SK-N-SH (cell line): ENCODE measurements at regions not wholly inside any gene's neighbourhood (a gene's known extent, or its start where the extent isn't known, plus 50 kb on each side); places are given as distances from the start of the nearest gene placed in this dataset.

Experiments
- CTCF ChIP-seq: fragments of 200-600 bp; sonication (generic); IDR thresholded peaks from 2 replicates; pipeline ENCODE4 v1.6.1; 2017; ENCODE audit warnings: antibody characterized with exemption, mild to moderate bottlenecking, moderate library complexity
- FOXM1 ChIP-seq: IDR thresholded peaks from 2 replicates; pipeline ENCODE4 v1.4.0; 2012; ENCODE audit warnings: low read depth, mild to moderate bottlenecking
- GABPA ChIP-seq: IDR thresholded peaks from 2 replicates; pipeline ENCODE4 v1.4.0; 2012; ENCODE audit warnings: low read depth, mild to moderate bottlenecking
- MXI1 ChIP-seq: IDR thresholded peaks from 2 replicates; pipeline ENCODE4 v1.6.1; 2012; ENCODE audit warnings: mild to moderate bottlenecking, low read depth, low read length, improper control_type of control experiment
- POLR2AphosphoS5 ChIP-seq: IDR thresholded peaks from 2 replicates; pipeline ENCODE4 v1.6.1; 2012; ENCODE audit warnings: low read depth, low read length
- RCOR1 ChIP-seq: fragments of 150-350 bp; IDR thresholded peaks from 2 replicates; pipeline ENCODE4 v1.6.1; 2017; ENCODE audit warnings: antibody characterized with exemption, low read length
- TCF12 ChIP-seq: IDR thresholded peaks from 2 replicates; pipeline ENCODE4 v1.4.0; 2012
- TEAD4 ChIP-seq: IDR thresholded peaks from 2 replicates; pipeline ENCODE4 v1.4.0; 2012; ENCODE audit warnings: mild to moderate bottlenecking, borderline replicate concordance; ENCODE audit not compliant: insufficient read depth
- YY1 ChIP-seq: IDR thresholded peaks from 2 replicates; pipeline ENCODE4 v1.4.0; 2012; ENCODE audit warnings: low read depth, mild to moderate bottlenecking

DNA sequence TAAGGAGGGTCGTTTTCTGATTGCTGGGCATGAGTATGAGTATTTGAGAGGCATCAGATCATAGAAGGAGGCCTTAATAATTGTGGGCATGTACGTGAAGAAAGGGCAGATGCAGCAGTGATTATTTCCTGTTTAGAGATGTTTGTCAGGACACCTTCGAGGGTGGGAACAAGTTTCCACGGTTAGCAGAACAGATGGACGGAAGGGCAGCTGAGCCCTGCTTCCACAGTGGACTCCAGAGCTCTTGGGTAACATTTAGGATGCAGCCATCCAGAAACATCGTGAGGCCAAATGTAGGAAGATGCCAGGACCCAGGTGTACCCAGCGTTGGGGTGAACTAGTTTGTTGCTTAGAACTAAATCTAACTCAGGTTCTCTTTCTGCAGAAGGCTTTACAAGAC, 231.3 kb upstream of the FAT1 start:
- TF ChIP-seq CTCF (no peak), POLR2AphosphoS5 (no peak), RCOR1 (no peak), FOXM1 (no peak), YY1 (no peak), MXI1 (no peak), GABPA (no peak), TCF12 (no peak), TEAD4 (no peak)
